SK-N-SH (cell line): ENCODE measurements at regions not wholly inside any gene's neighbourhood (a gene's known extent, or its start where the extent isn't known, plus 50 kb on each side); places are given as distances from the start of the nearest gene placed in this dataset.

Source experiments
- CTCF ChIA-PET: fragments of 300-600, 350-600 bp; formaldehyde crosslinking; extraction: SDS; loops from one replicate; lab custom pipeline; 2021; lab: Yijun Ruan, JAX
- POLR2A ChIA-PET: fragments of 350-600 bp; sonication (Branson Sonifier 250); formaldehyde crosslinking; extraction: SDS; loops from one replicate; lab custom pipeline; 2020; ENCODE audit warnings: antibody characterized with exemption, inconsistent platforms; lab: Yijun Ruan, JAX
- DNase-seq: peaks from one replicate; pipeline ENCODE4 v3.0.0; 2012
- H2AFZ ChIP-seq: fragments of 200-600 bp; sonication (generic); 2 replicates; pipeline ENCODE4 v1.8.1; 2016; ENCODE audit warnings: antibody characterized with exemption, mild to moderate bottlenecking, low read depth
- H3F3A ChIP-seq: fragments of 200-600 bp; sonication (generic); replicated peaks from 2 replicates; pipeline ENCODE3; 2016; ENCODE audit warnings: antibody characterized with exemption, mild to moderate bottlenecking; ENCODE audit not compliant: insufficient read depth
- H3K27ac ChIP-seq, 2 experiments: fragments of 200-500 bp in 1 of 2; fragments of 200-600 bp in 1 of 2; sonication (Bioruptor generic) in 1 of 2; sonication (generic), shearing (Covaris generic) in 1 of 2; 2 replicates each; pipeline versions ENCODE4 v1.5.1 to v1.6.1; 2014 to 2016; ENCODE audit warnings: low read depth in 2 of 2, inconsistent platforms in 1 of 2, low read length in 1 of 2, mild to moderate bottlenecking in 1 of 2, mixed read lengths in 1 of 2
- H3K27me3 ChIP-seq: fragments of 200-600 bp; sonication (generic), shearing (Covaris generic); 2 replicates; pipeline ENCODE4 v1.6.1; 2016; ENCODE audit warnings: mixed run types; ENCODE audit not compliant: insufficient read depth
- H3K36me3 ChIP-seq, 2 experiments: fragments of 200-500 bp in 1 of 2; fragments of 200-600 bp in 1 of 2; sonication (Bioruptor generic) in 1 of 2; sonication (generic) in 1 of 2; replicated peaks in 1 of 2; 2 replicates each; pipeline versions ENCODE3 to v1.5.1; 2014 to 2016; ENCODE audit warnings: low read length in 1 of 2, mild to moderate bottlenecking in 1 of 2; ENCODE audit not compliant: insufficient read depth in 2 of 2, control insufficient read depth in 1 of 2
- H3K4me1 ChIP-seq, 2 experiments: fragments of 200-500 bp in 1 of 2; fragments of 200-600 bp in 1 of 2; sonication (Bioruptor generic) in 1 of 2; sonication (generic), shearing (Covaris generic) in 1 of 2; 2 replicates each; pipeline versions ENCODE4 v1.5.1 to v1.6.1; 2014 to 2016; ENCODE audit warnings: low read depth in 1 of 2, low read length in 1 of 2, mixed run types in 1 of 2; ENCODE audit not compliant: insufficient read depth in 2 of 2, control insufficient read depth in 1 of 2
- H3K4me2 ChIP-seq: fragments of 200-600 bp; sonication (generic), shearing (Covaris generic); 2 replicates; pipeline ENCODE4 v1.6.1; 2017; ENCODE audit warnings: mixed run types
- H3K4me3 ChIP-seq, 2 experiments: fragments of 200-500 bp in 1 of 2; fragments of 200-600 bp in 1 of 2; sonication (Bioruptor generic) in 1 of 2; sonication (generic), shearing (Covaris generic) in 1 of 2; 2 replicates each; pipeline versions ENCODE4 v1.5.1 to v1.8.1; 2014 to 2016; ENCODE audit warnings: low read depth in 2 of 2, inconsistent platforms in 1 of 2, low read length in 1 of 2, mild to moderate bottlenecking in 1 of 2, mixed read lengths in 1 of 2, moderate library complexity in 1 of 2
- H3K79me2 ChIP-seq: fragments of 200-600 bp; sonication (generic); 2 replicates; pipeline ENCODE4 v1.8.1; 2017; ENCODE audit warnings: mild to moderate bottlenecking; ENCODE audit not compliant: insufficient read depth
- H3K9ac ChIP-seq: fragments of 200-600 bp; sonication (generic); 2 replicates; pipeline ENCODE4 v1.6.1; 2017; ENCODE audit warnings: mixed run types
- H3K9me2 ChIP-seq: fragments of 200-600 bp; sonication (generic); 2 replicates; pipeline ENCODE4 v1.6.1; 2017; ENCODE audit warnings: mixed run types
- H3K9me3 ChIP-seq: fragments of 200-600 bp; sonication (generic); 2 replicates; pipeline ENCODE4 v1.6.1; 2017; ENCODE audit warnings: mixed run types, mild to moderate bottlenecking, moderate library complexity
- H4K20me1 ChIP-seq: fragments of 200-600 bp; sonication (generic); 2 replicates; pipeline ENCODE4 v1.6.1; 2017; ENCODE audit warnings: mild to moderate bottlenecking, mixed run types; ENCODE audit not compliant: insufficient read depth
- CHD2 ChIP-seq: fragments of 150-350 bp; IDR thresholded peaks from 2 replicates; pipeline ENCODE4 v1.6.1; 2018; ENCODE audit warnings: low read length; ENCODE audit not compliant: partially characterized antibody
- ELF1 ChIP-seq: IDR thresholded peaks from 2 replicates; pipeline ENCODE4 v1.4.0; 2012
- EP300 ChIP-seq, 2 experiments: IDR thresholded peaks; 2 replicates each; pipeline versions ENCODE4 v1.4.0 to v1.6.1; 2012; ENCODE audit warnings: borderline replicate concordance in 1 of 2, low read depth in 1 of 2, low read length in 1 of 2
- EZH2phosphoT487 ChIP-seq: fragments of 200-600 bp; sonication (generic); IDR thresholded peaks from 2 replicates; pipeline ENCODE4 v1.6.1; 2017; ENCODE audit warnings: low read depth, mixed run types, mild to moderate bottlenecking, antibody characterized with exemption, moderate library complexity, borderline replicate concordance
- FOXM1 ChIP-seq: IDR thresholded peaks from 2 replicates; pipeline ENCODE4 v1.4.0; 2012; ENCODE audit warnings: low read depth, mild to moderate bottlenecking
- GABPA ChIP-seq: IDR thresholded peaks from 2 replicates; pipeline ENCODE4 v1.4.0; 2012; ENCODE audit warnings: low read depth, mild to moderate bottlenecking
- GATA2 ChIP-seq: sonication (generic); formaldehyde crosslinking; IDR thresholded peaks from 2 replicates; pipeline ENCODE4 v1.5.0; 2020; ENCODE audit warnings: mild to moderate bottlenecking, missing genetic modification reagents
- JUND ChIP-seq: IDR thresholded peaks from 2 replicates; pipeline ENCODE4 v1.4.0; 2012
- MAX ChIP-seq: IDR thresholded peaks from 2 replicates; pipeline ENCODE4 v1.4.0; 2012; ENCODE audit warnings: low read depth
- NFIC ChIP-seq: IDR thresholded peaks from 2 replicates; pipeline ENCODE4 v1.4.0; 2012; ENCODE audit warnings: borderline replicate concordance
- NRF1 ChIP-seq: IDR thresholded peaks from 2 replicates; pipeline ENCODE4 v1.6.1; 2012; ENCODE audit warnings: low read depth, mild to moderate bottlenecking, low read length
- POLR2AphosphoS5 ChIP-seq: IDR thresholded peaks from 2 replicates; pipeline ENCODE4 v1.6.1; 2012; ENCODE audit warnings: low read depth, low read length
- RCOR1 ChIP-seq: fragments of 150-350 bp; IDR thresholded peaks from 2 replicates; pipeline ENCODE4 v1.6.1; 2017; ENCODE audit warnings: antibody characterized with exemption, low read length
- USF1 ChIP-seq: IDR thresholded peaks from 2 replicates; pipeline ENCODE4 v1.4.0; 2012; ENCODE audit warnings: low read depth, borderline replicate concordance
- USF2 ChIP-seq: fragments of 150-350 bp; IDR thresholded peaks from 2 replicates; pipeline ENCODE4 v1.6.1; 2017; ENCODE audit warnings: antibody characterized with exemption, low read length, low read depth, borderline replicate concordance
- YY1 ChIP-seq: IDR thresholded peaks from 2 replicates; pipeline ENCODE4 v1.4.0; 2012; ENCODE audit warnings: low read depth, mild to moderate bottlenecking
- WGBS: methylation state at CpG from one replicate; pipeline ENCODE4 v1.1.6; 2017; ENCODE audit warnings: low lambda C conversion rate; 5-methylcytosine and 5-hydroxymethylcytosine counted together

- DNase-seq, result no peak
- POLR2A ChIA-PET, result no interaction called here
- 87% methylated on average over 3 of the region's 3 CpGs for WGBS
- no peaks in the 10 kb centered on the region for H3K79me2 ChIP-seq
- H4K20me1 ChIP-seq, result no peaks in the 10 kb centered on the region
- TF ChIP-seq CHD2 (no peak), GABPA (no peak), ELF1 (no peak), POLR2AphosphoS5 (no peak), YY1 (no peak)
- H3K9me3 ChIP-seq, result no peaks in the 10 kb centered on the region
- H3K27ac ChIP-seq, result no peak overlapping the region
- H3K36me3 ChIP-seq, result no peaks in the 10 kb centered on the region
- peaks cover 3% of the 10 kb centered on the region for H3F3A ChIP-seq
- no peak overlapping the region for H3K4me3 ChIP-seq
- H3K9ac ChIP-seq, result no peak overlapping the region
- no peak overlapping the region for H2AFZ ChIP-seq
- CTCF ChIA-PET, result no interaction called here
- H3K4me1 ChIP-seq, result peaks cover 0 to 7% of the 10 kb centered on the region in 2 experiments; a peak in 1 of 4 replicates
- no peaks in the 10 kb centered on the region; the same call in 1 of the 2 replicates for H3K27me3 ChIP-seq
- no peak overlapping the region for H3K4me2 ChIP-seq
- no peaks in the 10 kb centered on the region for H3K9me2 ChIP-seq
Measured at GRCh38 chr14:63781686-63782085, 53.8 kb upstream of the SGPP1 start.

- H3K9ac ChIP-seq, result no peak overlapping the region
- POLR2A ChIA-PET, result no interaction called here
- H3K9me3 ChIP-seq, result no peaks in the 10 kb centered on the region
- no peaks in the 10 kb centered on the region for H3K4me1 ChIP-seq
- H3K79me2 ChIP-seq, result no peaks in the 10 kb centered on the region
- no peaks in the 10 kb centered on the region; the same call in 1 of the 2 replicates for H3K27me3 ChIP-seq
- no peaks in the 10 kb centered on the region for H3K36me3 ChIP-seq
- no peak overlapping the region for H3K4me2 ChIP-seq
- 95% methylated on average over 9 of the region's 9 CpGs for WGBS
- CTCF ChIA-PET, result no interaction called here
- H3K27ac ChIP-seq, result no peak overlapping the region
- no peaks in the 10 kb centered on the region for H3F3A ChIP-seq
- H4K20me1 ChIP-seq, result no peaks in the 10 kb centered on the region
- DNase-seq, result no peak
- no peak overlapping the region for H3K4me3 ChIP-seq
- no peaks in the 10 kb centered on the region for H3K9me2 ChIP-seq
- no peak for TF ChIP-seq USF1
- TF ChIP-seq GABPA, result no peak
- TF ChIP-seq POLR2AphosphoS5, result no peak
- no peak for TF ChIP-seq MAX
- no peak for TF ChIP-seq RCOR1
- no peak for TF ChIP-seq EZH2phosphoT487
- TF ChIP-seq JUND, result no peak
- no peak for TF ChIP-seq NRF1
- TF ChIP-seq EP300 (IDR thresholded peaks at IDR 0.05; ENCODE audit: borderline replicate concordance in 1 of 2, low read depth in 1 of 2, low read length in 1 of 2), result no peak
- no peak for TF ChIP-seq GATA2
- no peak for TF ChIP-seq NFIC
- no peak for TF ChIP-seq USF2
- TF ChIP-seq ELF1, result no peak
- TF ChIP-seq FOXM1, result no peak
- H2AFZ ChIP-seq, result no peak overlapping the region
Measured at GRCh38 chr14:63782683-63783389, 55.0 kb upstream of the SGPP1 start.
